Body of pancreas (tissue), 4 donors: ENCODE measurements at regions not wholly inside any gene's neighbourhood (a gene's known extent, or its start where the extent isn't known, plus 50 kb on each side); places are given as distances from the start of the nearest gene placed in this dataset.

Experiments used
- ATAC-seq: fragments of 150-250 bp; one replicate; pipeline ENCODE4 v1.9.1; 2016
- DNase-seq, 4 donors: peaks; one replicate each; pipeline ENCODE4 v3.0.0-alpha.2; 2019
- H3K27ac ChIP-seq, 4 donors: fragments of 200-600 bp; sonication (generic); 1 replicate in 3 of 4; 2 replicates in 1 of 4; pipeline versions ENCODE4 v1.5.1 to v1.6.1; 2016 to 2019; ENCODE audit warnings: mild to moderate bottlenecking in 1 of 4, mixed read lengths in 1 of 4, moderate library complexity in 1 of 4
- H3K27me3 ChIP-seq, 2 donors: fragments of 200-600 bp; sonication (generic); one replicate each; pipeline ENCODE4 v1.6.0; 2016; ENCODE audit warnings: mild to moderate bottlenecking in 1 of 2
- H3K36me3 ChIP-seq, 2 donors: fragments of 200-600 bp; sonication (generic); replicated peaks in 1 of 2; 2 replicates each; pipeline ENCODE4 v1.5.1; 2016; ENCODE audit warnings: low read depth in 2 of 2; ENCODE audit not compliant: insufficient read depth in 1 of 2
- H3K4me1 ChIP-seq: fragments of 200-600 bp; sonication (generic); one replicate; pipeline ENCODE4 v1.6.0; 2016
- H3K4me3 ChIP-seq, 2 donors: fragments of 200-600 bp; sonication (generic); 1 replicate in 1 of 2; 2 replicates in 1 of 2; pipeline ENCODE4 v1.5.1; 2016 to 2019
- H3K9me3 ChIP-seq, 3 donors: fragments of 200-600 bp; sonication (generic); 1 replicate in 2 of 3; 2 replicates in 1 of 3; pipeline ENCODE4 v1.5.1; 2016
- CTCF ChIP-seq, 7 experiments: fragments of 450-650 bp in 4 of 7; fragments of 200-600 bp in 3 of 7; sonication (generic) in 3 of 7; IDR thresholded peaks; one replicate each; pipeline ENCODE4 v1.5.1; 2016 to 2019; ENCODE audit warnings: antibody characterized with exemption in 7 of 7
- POLR2A ChIP-seq, 3 donors: fragments of 450-650 bp; IDR thresholded peaks; one replicate each; pipeline ENCODE4 v1.6.1; 2016; ENCODE audit warnings: antibody characterized with exemption in 3 of 3, mild to moderate bottlenecking in 2 of 3
- WGBS, 2 donors: methylation state at CpG; one replicate each; pipeline ENCODE4 v1.1.5; 2017; 5-methylcytosine and 5-hydroxymethylcytosine counted together
- intact Hi-C: fragments of 100-400 bp; cut with DNase I; formaldehyde crosslinking; loops from one replicate; pipeline ENCODE4 v1.15.1; 2023

GRCh38 chr7:142503036-142503435, 245.2 kb upstream of the PRSS58 start:
- Histone ChIP-seq H3K36me3 (no peaks in the 10 kb centered on the region), H3K4me3 (no peak overlapping the region), H3K4me1 (no peaks in the 10 kb centered on the region), H3K27ac (no peak overlapping the region), H3K27me3 (no peaks in the 10 kb centered on the region), H3K9me3 (no peaks in the 10 kb centered on the region)
- intact Hi-C loops, result no loop called here
- ATAC-seq (no peak), DNase-seq (no peak)
- 75 to 79% methylated on average over 6 of the region's 6 CpGs for WGBS, 2 donors
- TF ChIP-seq POLR2A (IDR thresholded peaks at IDR 0.05), result no peak
- TF ChIP-seq CTCF (IDR thresholded peaks at IDR 0.05), result no peak

GRCh38 chr7:142501434-142501833, 243.6 kb upstream of the PRSS58 start:
- 38 to 47% methylated on average over 1 of the region's 1 CpG for WGBS, 2 donors
- no peak overlapping the region for H3K4me3 ChIP-seq
- no peaks in the 10 kb centered on the region for H3K9me3 ChIP-seq
- DNase-seq, result no peak
- no peaks in the 10 kb centered on the region for H3K27me3 ChIP-seq
- intact Hi-C loops, result no loop called here
- no peak for ATAC-seq
- no peak overlapping the region for H3K27ac ChIP-seq
- TF ChIP-seq POLR2A (IDR thresholded peaks at IDR 0.05), result no peak
- no peak for TF ChIP-seq CTCF (IDR thresholded peaks at IDR 0.05)
- H3K4me1 ChIP-seq, result peaks cover 4% of the 10 kb centered on the region
- H3K36me3 ChIP-seq, result no peaks in the 10 kb centered on the region

GRCh38 chr7:142500366-142500765, 242.5 kb upstream of the PRSS58 start:
- intact Hi-C loops, result no loop called here
- H3K27ac ChIP-seq, result no peak overlapping the region
- 42 to 61% methylated on average over 4 of the region's 4 CpGs for WGBS, 2 donors

GRCh38 chr7:142499635-142500034, 241.8 kb upstream of the PRSS58 start:
- intact Hi-C loops, result no loop called here
- no peak overlapping the region for H3K27ac ChIP-seq
- no peak for ATAC-seq

More at GRCh38 chr7:142500366-142500765, 242.5 kb upstream of the PRSS58 start:
- Histone ChIP-seq H3K9me3 (no peaks in the 10 kb centered on the region), H3K27me3 (no peaks in the 10 kb centered on the region), H3K36me3 (no peaks in the 10 kb centered on the region), H3K4me1 (peaks cover 6% of the 10 kb centered on the region), H3K4me3 (no peak overlapping the region)
- DNase-seq (no peak), ATAC-seq (no peak)
- TF ChIP-seq POLR2A (IDR thresholded peaks at IDR 0.05) (no peak), CTCF (IDR thresholded peaks at IDR 0.05) (no peak)

More at GRCh38 chr7:142499635-142500034, 241.8 kb upstream of the PRSS58 start:
- H3K9me3 ChIP-seq, result no peaks in the 10 kb centered on the region
- H3K4me1 ChIP-seq, result peaks cover 6% of the 10 kb centered on the region
- no peak for DNase-seq
- H3K27me3 ChIP-seq, result no peaks in the 10 kb centered on the region
- no peaks in the 10 kb centered on the region for H3K36me3 ChIP-seq
- no peak for TF ChIP-seq CTCF (IDR thresholded peaks at IDR 0.05)
- no peak for TF ChIP-seq POLR2A (IDR thresholded peaks at IDR 0.05)
- 72 to 89% methylated on average over 3 to 4 of the region's 4 CpGs for WGBS, 2 donors
- H3K4me3 ChIP-seq, result no peak overlapping the region
